K562 (cell line): ENCODE measurements at regions not wholly inside any gene's neighbourhood (a gene's known extent, or its start where the extent isn't known, plus 50 kb on each side); places are given as distances from the start of the nearest gene placed in this dataset.

ENCODE experiments used
- ATAC-seq: fragments of 200-7000 bp; cut with Tn5 transposase; 3 replicates; pipeline ENCODE4 v1.9.1; 2020; ENCODE audit warnings: moderate library complexity
- BruUV-seq: library from RNA; stranded (reverse); fragments of 400-500 nt; replicated peaks from 2 replicates; lab custom pipeline; 2021; lab: Mats Ljungman, UMichigan
- CTCF ChIA-PET: fragments of 300-600 bp; formaldehyde crosslinking; extraction: SDS; loops from one replicate; lab custom pipeline; 2021; ENCODE audit warnings: low intra/inter-chr PET ratio; lab: Yijun Ruan, JAX
- POLR2A ChIA-PET: fragments of 300-600, 350-650 bp; sonication (Branson Sonifier 250); formaldehyde crosslinking; extraction: SDS; loops from one replicate; lab custom pipeline; 2021; ENCODE audit warnings: antibody characterized with exemption, inconsistent platforms; lab: Yijun Ruan, JAX
- DNase-seq, 4 experiments: peaks; one replicate each; pipeline versions ENCODE4 v3.0.0 to v3.0.0-alpha.2; 2011 to 2018; ENCODE audit warnings: low spot score in 3 of 4, mixed read lengths in 3 of 4; ENCODE audit errors: extremely low read depth in 1 of 4
- FAIRE-seq: peaks from 2 replicates; lab custom pipeline; 2011; peaks lifted over from hg19 to GRCh38; lab: Jason Lieb, UNC
- H2AFZ ChIP-seq: 2 replicates; pipeline ENCODE4 v1.6.0; 2011; ENCODE audit warnings: low read depth, low read length, control low read depth, inconsistent platforms
- H3K27ac ChIP-seq: fragments of 200-600 bp; 3 replicates; pipeline ENCODE4 v1.8.0; 2011; ENCODE audit warnings: low read depth, mild to moderate bottlenecking, control low read depth, inconsistent platforms, low read length, moderate library complexity, mixed read lengths; ENCODE audit errors: extremely low read depth
- H3K27me3 ChIP-seq, 2 experiments: fragments of 300-600 bp in 1 of 2; 2 replicates in 1 of 2; 3 replicates in 1 of 2; pipeline versions ENCODE4 v1.6.0 to v1.8.0; 2011; ENCODE audit warnings: inconsistent platforms in 2 of 2, low read length in 2 of 2, mild to moderate bottlenecking in 1 of 2, mixed read lengths in 1 of 2, moderate library complexity in 1 of 2; ENCODE audit not compliant: control insufficient read depth in 2 of 2, insufficient read depth in 2 of 2
- H3K36me3 ChIP-seq: fragments of 300-600 bp; 3 replicates; pipeline ENCODE4 v1.8.0; 2011; ENCODE audit warnings: mild to moderate bottlenecking, low read length, inconsistent platforms; ENCODE audit not compliant: control insufficient read depth, insufficient read depth
- H3K4me1 ChIP-seq, 2 experiments: fragments of 200-600 bp in 1 of 2; replicated peaks in 1 of 2; 2 replicates in 1 of 2; 3 replicates in 1 of 2; pipeline versions ENCODE4 v1.5.1 to v1.8.0; 2011; ENCODE audit warnings: inconsistent platforms in 2 of 2, low read length in 2 of 2, mild to moderate bottlenecking in 1 of 2, mixed read lengths in 1 of 2, moderate library complexity in 1 of 2; ENCODE audit not compliant: control insufficient read depth in 2 of 2, insufficient read depth in 2 of 2
- H3K4me2 ChIP-seq: 2 replicates; pipeline ENCODE4 v1.6.1; 2011; ENCODE audit warnings: low read length, control low read depth, inconsistent platforms, mixed read lengths; ENCODE audit not compliant: insufficient read depth
- H3K4me3 ChIP-seq: fragments of 200-600 bp; sonication (generic), shearing (Covaris generic); 2 replicates; pipeline ENCODE4 v1.5.1; 2016; ENCODE audit warnings: control low read depth, inconsistent platforms
- H3K79me2 ChIP-seq: fragments of 200-600 bp; 3 replicates; pipeline ENCODE4 v1.8.0; 2011; ENCODE audit warnings: low read length, inconsistent platforms; ENCODE audit not compliant: control insufficient read depth, insufficient read depth
- H3K9ac ChIP-seq, 2 experiments: 2 replicates each; pipeline versions ENCODE4 v1.6.0 to v1.6.1; 2011; ENCODE audit warnings: low read depth in 2 of 2, low read length in 2 of 2, control low read depth in 1 of 2, inconsistent platforms in 1 of 2, mild to moderate bottlenecking in 1 of 2, mixed read lengths in 1 of 2; ENCODE audit not compliant: insufficient read depth in 1 of 2
- H3K9me1 ChIP-seq: one replicate; pipeline ENCODE4 v1.6.0; 2011; ENCODE audit warnings: inconsistent platforms, mild to moderate bottlenecking, low read length, moderate library complexity; ENCODE audit not compliant: control insufficient read depth, insufficient read depth
- H3K9me3 ChIP-seq: replicated peaks from 2 replicates; pipeline ENCODE4 v1.5.1; 2011; ENCODE audit warnings: low read depth, low read length, inconsistent platforms; ENCODE audit not compliant: control insufficient read depth, insufficient read depth
- H4K20me1 ChIP-seq: replicated peaks from 2 replicates; pipeline ENCODE4 v1.6.1; 2011; ENCODE audit warnings: low read length, inconsistent platforms, mixed read lengths; ENCODE audit not compliant: control insufficient read depth, insufficient read depth
- CCAR2 ChIP-seq: fragments of 200-400 bp; formaldehyde crosslinking; IDR thresholded peaks from 2 replicates; pipeline ENCODE4 v1.6.1; 2017; ENCODE audit warnings: mild to moderate bottlenecking, low read depth, low read length
- EP400 ChIP-seq: fragments of 450-650 bp; IDR thresholded peaks from 2 replicates; pipeline ENCODE4 v1.6.1; 2017; ENCODE audit warnings: antibody characterized with exemption, mild to moderate bottlenecking, moderate library complexity
- FOS ChIP-seq: IDR thresholded peaks from 3 replicates; pipeline ENCODE4 v1.6.1; 2011; ENCODE audit not compliant: insufficient read length; ENCODE audit errors: extremely low read depth
- GTF2E2 ChIP-seq: fragments of 200-800 bp; sonication (Bioruptor generic); IDR thresholded peaks from 2 replicates; pipeline ENCODE4 v1.6.1; 2016; ENCODE audit warnings: missing genetic modification characterization, missing compliant biosample characterization
- PHTF2 ChIP-seq: fragments of 250-450 bp; sonication (Bioruptor Pico); IDR thresholded peaks from 2 replicates; pipeline ENCODE4 v1.5.0; 2021; ENCODE audit warnings: mild to moderate bottlenecking
- SRSF1 ChIP-seq: fragments of 200-400 bp; formaldehyde crosslinking; IDR thresholded peaks from 2 replicates; pipeline ENCODE4 v1.6.1; 2017; ENCODE audit warnings: mild to moderate bottlenecking, low read depth, low read length, moderate library complexity
- TCF3 ChIP-seq: sonication (generic); formaldehyde crosslinking; IDR thresholded peaks from 2 replicates; pipeline ENCODE4 v1.4.0; 2020; ENCODE audit warnings: mild to moderate bottlenecking, missing genetic modification reagents
- WGBS: fragments of 100-300 bp; shearing (Covaris generic); methylation state at CpG from one replicate; pipeline ENCODE4 v1.1.6; 2016; ENCODE audit warnings: low coverage, mixed read lengths; ENCODE audit not compliant: insufficient coverage; ENCODE audit errors: missing lambda C conversion rate; 5-methylcytosine and 5-hydroxymethylcytosine counted together
- in situ Hi-C: fragments of 300-500 bp; cut with MboI; formaldehyde crosslinking; loops from 4 replicates; pipeline ENCODE4 v1.15.0; 2018; ENCODE audit warnings: inconsistent platforms, mixed read lengths
- intact Hi-C: fragments of 100-400 bp; cut with micrococcal nuclease; formaldehyde crosslinking; loops from 2 replicates; pipeline ENCODE4 v1.14.2; 2022
- TF ChIP-seq, protein P1 (sequence below): fragments of 200-800 bp; sonication (Bioruptor generic); IDR thresholded peaks from 2 replicates; pipeline ENCODE4 v1.6.1; 2016; ENCODE audit warnings: missing genetic modification characterization, missing compliant biosample characterization
- TF ChIP-seq, protein P2 (sequence below): sonication (generic); formaldehyde crosslinking; IDR thresholded peaks from 2 replicates; pipeline ENCODE4 v1.8.0; 2022; ENCODE audit warnings: mild to moderate bottlenecking, missing genetic modification reagents
- TF ChIP-seq, protein P3 (sequence below): fragments of 450-650 bp; IDR thresholded peaks from 2 replicates; pipeline ENCODE4 v1.6.1; 2017; ENCODE audit warnings: mild to moderate bottlenecking, moderate library complexity
- TF ChIP-seq, protein P4 (sequence below): fragments of 450-650 bp; IDR thresholded peaks from 2 replicates; pipeline ENCODE4 v1.6.1; 2014; ENCODE audit warnings: low read depth, mild to moderate bottlenecking, moderate library complexity, borderline replicate concordance
- TF ChIP-seq, protein P5 (sequence below): IDR thresholded peaks from 2 replicates; pipeline ENCODE4 v1.6.1; 2011; ENCODE audit warnings: borderline replicate concordance, low read depth, mild to moderate bottlenecking, moderate library complexity, low read length; ENCODE audit not compliant: insufficient read depth, poor library complexity, severe bottlenecking

DNA sequence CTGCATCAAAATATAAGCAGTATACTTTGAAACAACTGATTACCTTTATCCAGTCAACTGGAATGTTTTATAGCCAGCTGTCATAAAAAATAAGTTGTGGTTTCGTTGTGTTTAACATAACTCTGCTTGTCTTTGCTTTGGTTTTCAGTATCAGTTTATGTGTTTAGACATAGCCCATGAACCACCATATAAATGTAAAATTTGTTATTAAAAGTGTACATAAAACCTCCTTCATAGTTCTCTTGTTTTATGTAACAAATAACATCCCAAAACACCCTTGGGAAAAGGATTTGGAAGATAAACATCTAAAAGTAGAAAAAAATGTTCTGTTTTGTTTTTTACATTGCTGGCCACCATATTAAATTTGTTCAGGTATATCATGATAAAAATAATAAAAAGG is 347.0 kb upstream of the PROK2 start:
- no peaks in the 10 kb centered on the region for H3K9me3 ChIP-seq
- intact Hi-C loops (no loop called here), in situ Hi-C loops (no loop called here)
- DNase-seq, result no peak
- ChIA-PET CTCF (no interaction called here), POLR2A (interaction anchor here (0.7 kb wide), 1 partner anchor 444 kb away, joined by 3 read pairs; no protein-coding TSS in a partner anchor)
- 18% methylated on average over 1 of the region's 1 CpG for WGBS
- H3K27me3 ChIP-seq, result no peaks in the 10 kb centered on the region
- no peaks in the 10 kb centered on the region for H3K36me3 ChIP-seq
- no TSS peak for BruUV-seq
- no peak for ATAC-seq
- H3K9me1 ChIP-seq, result no peaks in the 10 kb centered on the region
- peaks cover 6 to 16% of the 10 kb centered on the region in 2 experiments; a peak in 4 of 5 replicates for H3K4me1 ChIP-seq
- FAIRE-seq, result no peak
- no peaks in the 10 kb centered on the region for H4K20me1 ChIP-seq
- H3K79me2 ChIP-seq, result no peaks in the 10 kb centered on the region
- H2AFZ ChIP-seq, result no peak overlapping the region
- H3K4me3 ChIP-seq, result no peak overlapping the region
- H3K9ac ChIP-seq, result no peak overlapping the region
- no peak overlapping the region for H3K27ac ChIP-seq
- no peak overlapping the region for H3K4me2 ChIP-seq
- TF ChIP-seq, protein P1, sequence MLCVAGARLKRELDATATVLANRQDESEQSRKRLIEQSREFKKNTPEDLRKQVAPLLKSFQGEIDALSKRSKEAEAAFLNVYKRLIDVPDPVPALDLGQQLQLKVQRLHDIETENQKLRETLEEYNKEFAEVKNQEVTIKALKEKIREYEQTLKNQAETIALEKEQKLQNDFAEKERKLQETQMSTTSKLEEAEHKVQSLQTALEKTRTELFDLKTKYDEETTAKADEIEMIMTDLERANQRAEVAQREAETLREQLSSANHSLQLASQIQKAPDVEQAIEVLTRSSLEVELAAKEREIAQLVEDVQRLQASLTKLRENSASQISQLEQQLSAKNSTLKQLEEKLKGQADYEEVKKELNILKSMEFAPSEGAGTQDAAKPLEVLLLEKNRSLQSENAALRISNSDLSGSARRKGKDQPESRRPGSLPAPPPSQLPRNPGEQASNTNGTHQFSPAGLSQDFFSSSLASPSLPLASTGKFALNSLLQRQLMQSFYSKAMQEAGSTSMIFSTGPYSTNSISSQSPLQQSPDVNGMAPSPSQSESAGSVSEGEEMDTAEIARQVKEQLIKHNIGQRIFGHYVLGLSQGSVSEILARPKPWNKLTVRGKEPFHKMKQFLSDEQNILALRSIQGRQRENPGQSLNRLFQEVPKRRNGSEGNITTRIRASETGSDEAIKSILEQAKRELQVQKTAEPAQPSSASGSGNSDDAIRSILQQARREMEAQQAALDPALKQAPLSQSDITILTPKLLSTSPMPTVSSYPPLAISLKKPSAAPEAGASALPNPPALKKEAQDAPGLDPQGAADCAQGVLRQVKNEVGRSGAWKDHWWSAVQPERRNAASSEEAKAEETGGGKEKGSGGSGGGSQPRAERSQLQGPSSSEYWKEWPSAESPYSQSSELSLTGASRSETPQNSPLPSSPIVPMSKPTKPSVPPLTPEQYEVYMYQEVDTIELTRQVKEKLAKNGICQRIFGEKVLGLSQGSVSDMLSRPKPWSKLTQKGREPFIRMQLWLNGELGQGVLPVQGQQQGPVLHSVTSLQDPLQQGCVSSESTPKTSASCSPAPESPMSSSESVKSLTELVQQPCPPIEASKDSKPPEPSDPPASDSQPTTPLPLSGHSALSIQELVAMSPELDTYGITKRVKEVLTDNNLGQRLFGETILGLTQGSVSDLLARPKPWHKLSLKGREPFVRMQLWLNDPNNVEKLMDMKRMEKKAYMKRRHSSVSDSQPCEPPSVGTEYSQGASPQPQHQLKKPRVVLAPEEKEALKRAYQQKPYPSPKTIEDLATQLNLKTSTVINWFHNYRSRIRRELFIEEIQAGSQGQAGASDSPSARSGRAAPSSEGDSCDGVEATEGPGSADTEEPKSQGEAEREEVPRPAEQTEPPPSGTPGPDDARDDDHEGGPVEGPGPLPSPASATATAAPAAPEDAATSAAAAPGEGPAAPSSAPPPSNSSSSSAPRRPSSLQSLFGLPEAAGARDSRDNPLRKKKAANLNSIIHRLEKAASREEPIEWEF, result no peak
- TF ChIP-seq CCAR2 (no peak), TCF3 (CRISPR knock-in tag) (no peak), FOS (no peak), SRSF1 (no peak), PHTF2 (CRISPR knock-in tag) (no peak), EP400 (no peak), GTF2E2 (no peak)
- TF ChIP-seq, protein P2, sequence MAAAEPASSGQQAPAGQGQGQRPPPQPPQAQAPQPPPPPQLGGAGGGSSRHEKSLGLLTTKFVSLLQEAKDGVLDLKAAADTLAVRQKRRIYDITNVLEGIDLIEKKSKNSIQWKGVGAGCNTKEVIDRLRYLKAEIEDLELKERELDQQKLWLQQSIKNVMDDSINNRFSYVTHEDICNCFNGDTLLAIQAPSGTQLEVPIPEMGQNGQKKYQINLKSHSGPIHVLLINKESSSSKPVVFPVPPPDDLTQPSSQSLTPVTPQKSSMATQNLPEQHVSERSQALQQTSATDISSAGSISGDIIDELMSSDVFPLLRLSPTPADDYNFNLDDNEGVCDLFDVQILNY, result no peak
- TF ChIP-seq, protein P3, sequence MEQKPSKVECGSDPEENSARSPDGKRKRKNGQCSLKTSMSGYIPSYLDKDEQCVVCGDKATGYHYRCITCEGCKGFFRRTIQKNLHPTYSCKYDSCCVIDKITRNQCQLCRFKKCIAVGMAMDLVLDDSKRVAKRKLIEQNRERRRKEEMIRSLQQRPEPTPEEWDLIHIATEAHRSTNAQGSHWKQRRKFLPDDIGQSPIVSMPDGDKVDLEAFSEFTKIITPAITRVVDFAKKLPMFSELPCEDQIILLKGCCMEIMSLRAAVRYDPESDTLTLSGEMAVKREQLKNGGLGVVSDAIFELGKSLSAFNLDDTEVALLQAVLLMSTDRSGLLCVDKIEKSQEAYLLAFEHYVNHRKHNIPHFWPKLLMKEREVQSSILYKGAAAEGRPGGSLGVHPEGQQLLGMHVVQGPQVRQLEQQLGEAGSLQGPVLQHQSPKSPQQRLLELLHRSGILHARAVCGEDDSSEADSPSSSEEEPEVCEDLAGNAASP, result no peak
- TF ChIP-seq, protein P4, sequence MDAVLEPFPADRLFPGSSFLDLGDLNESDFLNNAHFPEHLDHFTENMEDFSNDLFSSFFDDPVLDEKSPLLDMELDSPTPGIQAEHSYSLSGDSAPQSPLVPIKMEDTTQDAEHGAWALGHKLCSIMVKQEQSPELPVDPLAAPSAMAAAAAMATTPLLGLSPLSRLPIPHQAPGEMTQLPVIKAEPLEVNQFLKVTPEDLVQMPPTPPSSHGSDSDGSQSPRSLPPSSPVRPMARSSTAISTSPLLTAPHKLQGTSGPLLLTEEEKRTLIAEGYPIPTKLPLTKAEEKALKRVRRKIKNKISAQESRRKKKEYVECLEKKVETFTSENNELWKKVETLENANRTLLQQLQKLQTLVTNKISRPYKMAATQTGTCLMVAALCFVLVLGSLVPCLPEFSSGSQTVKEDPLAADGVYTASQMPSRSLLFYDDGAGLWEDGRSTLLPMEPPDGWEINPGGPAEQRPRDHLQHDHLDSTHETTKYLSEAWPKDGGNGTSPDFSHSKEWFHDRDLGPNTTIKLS, result no peak
- TF ChIP-seq, protein P5, sequence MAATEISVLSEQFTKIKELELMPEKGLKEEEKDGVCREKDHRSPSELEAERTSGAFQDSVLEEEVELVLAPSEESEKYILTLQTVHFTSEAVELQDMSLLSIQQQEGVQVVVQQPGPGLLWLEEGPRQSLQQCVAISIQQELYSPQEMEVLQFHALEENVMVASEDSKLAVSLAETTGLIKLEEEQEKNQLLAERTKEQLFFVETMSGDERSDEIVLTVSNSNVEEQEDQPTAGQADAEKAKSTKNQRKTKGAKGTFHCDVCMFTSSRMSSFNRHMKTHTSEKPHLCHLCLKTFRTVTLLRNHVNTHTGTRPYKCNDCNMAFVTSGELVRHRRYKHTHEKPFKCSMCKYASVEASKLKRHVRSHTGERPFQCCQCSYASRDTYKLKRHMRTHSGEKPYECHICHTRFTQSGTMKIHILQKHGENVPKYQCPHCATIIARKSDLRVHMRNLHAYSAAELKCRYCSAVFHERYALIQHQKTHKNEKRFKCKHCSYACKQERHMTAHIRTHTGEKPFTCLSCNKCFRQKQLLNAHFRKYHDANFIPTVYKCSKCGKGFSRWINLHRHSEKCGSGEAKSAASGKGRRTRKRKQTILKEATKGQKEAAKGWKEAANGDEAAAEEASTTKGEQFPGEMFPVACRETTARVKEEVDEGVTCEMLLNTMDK, result no peak
